PC-3 (cell line): ENCODE measurements at regions not wholly inside any gene's neighbourhood (a gene's known extent, or its start where the extent isn't known, plus 50 kb on each side); places are given as distances from the start of the nearest gene placed in this dataset.

Source experiments
- ATAC-seq: fragments of 200-7000 bp; cut with Tn5 transposase; 2 replicates; pipeline ENCODE4 v1.9.1; 2020; ENCODE audit warnings: mild to moderate bottlenecking, moderate library complexity
- BruUV-seq: library from RNA; stranded (reverse); fragments of 400-500 nt; replicated peaks from 2 replicates; lab custom pipeline; 2021; lab: Mats Ljungman, UMichigan
- CTCF ChIA-PET: fragments of 300-600 bp; sonication (Branson Sonifier 250); formaldehyde crosslinking; loops from one replicate; lab custom pipeline; 2022; ENCODE audit warnings: antibody characterized with exemption; lab: Charles Lee
- POLR2A ChIA-PET: fragments of 300-600 bp; sonication (Branson Sonifier 250); formaldehyde crosslinking; loops from one replicate; lab custom pipeline; 2022; ENCODE audit warnings: antibody characterized with exemption; ENCODE audit not compliant: unreplicated experiment; lab: Charles Lee
- DNase-seq: peaks from one replicate; pipeline ENCODE4 v3.0.0-alpha.2; 2015
- H2AFZ ChIP-seq: fragments of 300-600 bp; sonication (generic); 2 replicates; pipeline ENCODE4 v1.6.0; 2016; ENCODE audit warnings: antibody characterized with exemption, low read length
- H3F3A ChIP-seq: fragments of 300-600 bp; sonication (generic); one replicate; pipeline ENCODE4 v1.6.0; 2017; ENCODE audit warnings: antibody characterized with exemption, low read length, control low read depth, mild to moderate bottlenecking; ENCODE audit not compliant: unreplicated experiment
- H3K27ac ChIP-seq: fragments of 300-600 bp; sonication (generic); 2 replicates; pipeline ENCODE4 v1.5.1; 2016; ENCODE audit warnings: mild to moderate bottlenecking, low read length
- H3K27me3 ChIP-seq: fragments of 300-600 bp; sonication (generic); 2 replicates; pipeline ENCODE4 v1.6.1; 2016; ENCODE audit warnings: low read length, mixed read lengths
- H3K36me3 ChIP-seq: fragments of 300-600 bp; sonication (generic); 2 replicates; pipeline ENCODE4 v1.6.1; 2016; ENCODE audit warnings: low read depth, mixed run types, low read length, mixed read lengths
- H3K4me1 ChIP-seq: fragments of 300-600 bp; sonication (generic); 2 replicates; pipeline ENCODE4 v1.5.1; 2016; ENCODE audit warnings: low read length; ENCODE audit not compliant: insufficient read depth
- H3K4me2 ChIP-seq: fragments of 300-600 bp; sonication (generic); 2 replicates; pipeline ENCODE4 v1.6.0; 2016; ENCODE audit warnings: low read length
- H3K4me3 ChIP-seq: fragments of 300-600 bp; sonication (generic); 2 replicates; pipeline ENCODE4 v1.5.1; 2016; ENCODE audit warnings: mild to moderate bottlenecking, low read length, mixed read lengths
- H3K79me2 ChIP-seq: fragments of 300-600 bp; sonication (generic); 2 replicates; pipeline ENCODE4 v1.6.1; 2017; ENCODE audit warnings: low read length, mixed read lengths
- H3K9ac ChIP-seq: fragments of 300-600 bp; sonication (generic); 2 replicates; pipeline ENCODE4 v1.6.0; 2016; ENCODE audit warnings: mild to moderate bottlenecking, low read length
- H3K9me2 ChIP-seq: fragments of 300-600 bp; sonication (generic); replicated peaks from 2 replicates; pipeline ENCODE4 v1.6.1; 2016; ENCODE audit warnings: mixed run types, low read length, mixed read lengths
- H3K9me3 ChIP-seq: fragments of 300-600 bp; sonication (generic); 2 replicates; pipeline ENCODE4 v1.6.1; 2016; ENCODE audit warnings: low read length, mixed read lengths
- H4K20me1 ChIP-seq: fragments of 300-600 bp; sonication (generic); 2 replicates; pipeline ENCODE4 v1.6.1; 2016; ENCODE audit warnings: low read length, mixed read lengths
- CTCF ChIP-seq: fragments of 300-600 bp; sonication (generic); conservative IDR thresholded peaks from 2 replicates; pipeline ENCODE4 v1.5.1; 2017; ENCODE audit warnings: antibody characterized with exemption, low read depth, mild to moderate bottlenecking, low read length
- EZH2 ChIP-seq: fragments of 300-600 bp; sonication (generic); IDR thresholded peaks from one replicate; pipeline ENCODE4 v1.6.1; 2017; ENCODE audit warnings: antibody characterized with exemption, mild to moderate bottlenecking, low read length; ENCODE audit not compliant: unreplicated experiment
- EZH2phosphoT487 ChIP-seq: fragments of 300-600 bp; sonication (generic); IDR thresholded peaks from 2 replicates; pipeline ENCODE4 v1.6.1; 2018; ENCODE audit warnings: mild to moderate bottlenecking, antibody characterized with exemption, low read length, borderline replicate concordance
- intact Hi-C: fragments of 100-400 bp; cut with micrococcal nuclease; formaldehyde crosslinking; loops from 2 replicates; pipeline ENCODE4 v1.9.0; 2023

GRCh38 chr13:86283031-86283430 is 483.8 kb upstream of the SLITRK6 start:
- intact Hi-C loops: no loop called here
- no peak for ATAC-seq
- no peak overlapping the region for H3K27ac ChIP-seq
- no peaks in the 10 kb centered on the region for H3K9me2 ChIP-seq
- ChIA-PET CTCF (no interaction called here), POLR2A (no interaction called here)
- no peak overlapping the region for H3K4me2 ChIP-seq
- no peak overlapping the region for H2AFZ ChIP-seq
- H3K79me2 ChIP-seq: no peaks in the 10 kb centered on the region
- H3F3A ChIP-seq: no peaks in the 10 kb centered on the region
- no peaks in the 10 kb centered on the region for H3K4me1 ChIP-seq
- H3K27me3 ChIP-seq: no peaks in the 10 kb centered on the region
- no peaks in the 10 kb centered on the region for H4K20me1 ChIP-seq
- no peaks in the 10 kb centered on the region for H3K9me3 ChIP-seq
- H3K36me3 ChIP-seq: no peaks in the 10 kb centered on the region
- H3K4me3 ChIP-seq: no peak overlapping the region
- TF ChIP-seq CTCF (no peak), EZH2phosphoT487 (no peak), EZH2 (no peak)
- no TSS peak for BruUV-seq
- H3K9ac ChIP-seq: no peak overlapping the region
- DNase-seq: no peak

- BruUV-seq: no TSS peak
- H3K79me2 ChIP-seq: no peaks in the 10 kb centered on the region
- no peak overlapping the region for H3K27ac ChIP-seq
- H3K4me1 ChIP-seq: no peaks in the 10 kb centered on the region
- CTCF ChIA-PET: no interaction called here
- no peak overlapping the region for H3K4me2 ChIP-seq
- no peaks in the 10 kb centered on the region for H3K9me3 ChIP-seq
- POLR2A ChIA-PET: interaction anchor here (0.6 kb wide), 1 partner anchor 130 kb away, joined by 5 read pairs; no protein-coding TSS in a partner anchor
- no peaks in the 10 kb centered on the region for H4K20me1 ChIP-seq
- H2AFZ ChIP-seq: no peak overlapping the region
- intact Hi-C loops: no loop called here
- no peaks in the 10 kb centered on the region for H3K27me3 ChIP-seq
- H3K9ac ChIP-seq: no peak overlapping the region
- no peak overlapping the region for H3K4me3 ChIP-seq
- no peaks in the 10 kb centered on the region for H3K9me2 ChIP-seq
- ATAC-seq (no peak), DNase-seq (no peak)
- no peaks in the 10 kb centered on the region for H3K36me3 ChIP-seq
- no peaks in the 10 kb centered on the region for H3F3A ChIP-seq
- no peak for TF ChIP-seq CTCF
- TF ChIP-seq EZH2phosphoT487: no peak
- no peak for TF ChIP-seq EZH2
These were observed 499.5 kb upstream of the SLITRK6 start for GRCh38 chr13:86298725-86299124.

DNA sequence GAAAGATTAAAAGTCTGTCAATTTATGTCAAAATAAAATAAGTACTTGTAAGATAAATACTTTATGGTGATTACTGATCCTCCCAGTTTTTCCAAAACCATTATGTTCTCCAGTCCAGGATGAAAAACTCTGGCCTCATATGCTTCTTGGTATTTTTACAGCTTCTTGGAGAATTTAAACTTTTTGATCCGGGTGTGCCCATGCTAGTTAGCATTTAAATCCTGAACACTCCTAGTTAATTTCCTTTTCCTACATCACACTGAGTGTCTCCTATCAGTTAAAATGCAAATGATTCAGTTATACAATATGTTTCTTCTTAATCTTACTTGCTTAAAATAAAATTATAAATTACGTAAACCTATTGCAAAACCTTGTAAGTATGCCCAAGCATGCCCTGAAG is 499.9 kb upstream of the SLITRK6 start:
- DNase-seq (no peak), ATAC-seq (no peak)
- no peak overlapping the region for H3K27ac ChIP-seq
- no TSS peak for BruUV-seq
- no peak overlapping the region for H3K9ac ChIP-seq
- no peaks in the 10 kb centered on the region for H3K4me1 ChIP-seq
- no peaks in the 10 kb centered on the region for H4K20me1 ChIP-seq
- H3K9me2 ChIP-seq: no peaks in the 10 kb centered on the region
- no peaks in the 10 kb centered on the region for H3K9me3 ChIP-seq
- no peak for TF ChIP-seq EZH2phosphoT487
- TF ChIP-seq EZH2: no peak
- H2AFZ ChIP-seq: no peak overlapping the region
- H3K27me3 ChIP-seq: no peaks in the 10 kb centered on the region
- no peak overlapping the region for H3K4me2 ChIP-seq
- no peaks in the 10 kb centered on the region for H3K79me2 ChIP-seq
- no peaks in the 10 kb centered on the region for H3K36me3 ChIP-seq
- intact Hi-C loops: no loop called here
- H3K4me3 ChIP-seq: no peak overlapping the region
- POLR2A ChIA-PET: interaction anchor here (0.6 kb wide), 1 partner anchor 130 kb away, joined by 5 read pairs; no protein-coding TSS in a partner anchor
- CTCF ChIA-PET: no interaction called here
- no peaks in the 10 kb centered on the region for H3F3A ChIP-seq
